Ascending aorta (tissue), 2 donors: ENCODE measurements at regions not wholly inside any gene's neighbourhood (a gene's known extent, or its start where the extent isn't known, plus 50 kb on each side); places are given as distances from the start of the nearest gene placed in this dataset.

Experiments
- DNase-seq, 2 donors: peaks; one replicate each; pipeline ENCODE4 v3.0.0-alpha.2; 2019; ENCODE audit warnings: low spot score in 2 of 2
- H3K27ac ChIP-seq, 2 donors: fragments of 200-600 bp; sonication (generic); one replicate each; pipeline ENCODE4 v1.5.1; 2016 to 2017; ENCODE audit warnings: mild to moderate bottlenecking in 1 of 2
- H3K27me3 ChIP-seq: fragments of 200-600 bp; sonication (generic); one replicate; pipeline ENCODE4 v1.5.1; 2017
- H3K36me3 ChIP-seq, 2 donors: fragments of 200-600 bp; sonication (generic); one replicate each; pipeline ENCODE4 v1.5.1; 2016
- H3K4me1 ChIP-seq, 2 donors: fragments of 200-600 bp; sonication (generic); one replicate each; pipeline ENCODE4 v1.5.1; 2016 to 2017; ENCODE audit warnings: mild to moderate bottlenecking in 1 of 2
- H3K4me3 ChIP-seq, 2 donors: fragments of 200-600 bp; sonication (generic); one replicate each; pipeline ENCODE4 v1.5.1; 2016 to 2017; ENCODE audit warnings: mild to moderate bottlenecking in 1 of 2
- H3K9me3 ChIP-seq, 2 donors: fragments of 200-600 bp; sonication (generic); one replicate each; pipeline ENCODE4 v1.5.1; 2016
- intact Hi-C: fragments of 100-400 bp; cut with DNase I; formaldehyde crosslinking; loops from one replicate; pipeline ENCODE4 v1.15.1; 2023
- TF ChIP-seq, protein P1 (sequence below), 3 experiments: fragments of 200-600 bp in 2 of 3; fragments of 450-650 bp in 1 of 3; sonication (generic) in 2 of 3; IDR thresholded peaks; one replicate each; pipeline ENCODE4 v1.5.1; 2016 to 2019; ENCODE audit warnings: antibody characterized with exemption in 3 of 3, mild to moderate bottlenecking in 1 of 3, moderate library complexity in 1 of 3

DNA sequence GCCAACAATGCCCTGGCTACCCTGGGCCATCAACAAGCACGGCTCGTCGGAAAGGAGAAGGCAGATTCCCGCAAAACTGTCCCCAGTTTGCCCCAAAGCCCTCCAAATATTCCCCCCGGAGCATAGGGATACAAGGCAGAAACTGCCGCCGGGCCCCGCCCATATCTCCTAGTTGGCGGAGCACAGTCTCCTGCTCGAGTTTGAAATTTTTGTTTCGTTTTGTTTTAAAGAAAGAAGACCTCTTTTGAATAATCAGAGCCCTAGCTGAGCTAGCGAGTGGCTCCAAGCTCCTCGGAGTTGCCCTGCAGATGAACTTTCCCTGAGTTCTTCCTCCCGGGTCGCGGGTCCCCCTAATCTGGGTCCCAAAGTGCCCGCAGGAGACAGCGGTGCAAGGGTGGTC, 138.1 kb upstream of the ZIC3 start:
- intact Hi-C loops = no loop called here

DNA sequence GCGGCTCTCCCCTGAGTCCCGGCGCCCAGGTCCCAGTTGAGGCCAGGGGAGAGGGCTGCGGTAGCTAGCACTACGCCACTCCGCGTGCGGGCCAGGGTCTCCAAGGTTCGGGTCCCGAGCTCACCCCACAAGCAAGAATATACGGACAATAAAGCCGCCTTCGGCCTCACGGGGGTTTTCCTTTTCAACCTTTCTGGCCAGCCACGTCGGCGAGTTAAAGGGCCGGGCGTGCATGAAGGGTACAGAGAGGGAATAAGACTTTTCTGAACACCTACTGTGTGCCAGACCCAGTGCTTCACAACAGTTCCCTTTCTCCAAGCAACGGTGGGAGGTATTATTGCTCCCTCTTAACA, 138.5 kb upstream of the ZIC3 start:
- peak overlapping the region; percentile 45 to 63 for H3K4me3 ChIP-seq
- H3K9me3 ChIP-seq = no peaks in the 10 kb centered on the region
- H3K27me3 ChIP-seq = peaks cover 29% of the 10 kb centered on the region
- H3K36me3 ChIP-seq = no peaks in the 10 kb centered on the region
- intact Hi-C loops = no loop called here
- H3K4me1 ChIP-seq = peaks cover 2 to 4% of the 10 kb centered on the region in 2 donors
- TF ChIP-seq, protein P1, sequence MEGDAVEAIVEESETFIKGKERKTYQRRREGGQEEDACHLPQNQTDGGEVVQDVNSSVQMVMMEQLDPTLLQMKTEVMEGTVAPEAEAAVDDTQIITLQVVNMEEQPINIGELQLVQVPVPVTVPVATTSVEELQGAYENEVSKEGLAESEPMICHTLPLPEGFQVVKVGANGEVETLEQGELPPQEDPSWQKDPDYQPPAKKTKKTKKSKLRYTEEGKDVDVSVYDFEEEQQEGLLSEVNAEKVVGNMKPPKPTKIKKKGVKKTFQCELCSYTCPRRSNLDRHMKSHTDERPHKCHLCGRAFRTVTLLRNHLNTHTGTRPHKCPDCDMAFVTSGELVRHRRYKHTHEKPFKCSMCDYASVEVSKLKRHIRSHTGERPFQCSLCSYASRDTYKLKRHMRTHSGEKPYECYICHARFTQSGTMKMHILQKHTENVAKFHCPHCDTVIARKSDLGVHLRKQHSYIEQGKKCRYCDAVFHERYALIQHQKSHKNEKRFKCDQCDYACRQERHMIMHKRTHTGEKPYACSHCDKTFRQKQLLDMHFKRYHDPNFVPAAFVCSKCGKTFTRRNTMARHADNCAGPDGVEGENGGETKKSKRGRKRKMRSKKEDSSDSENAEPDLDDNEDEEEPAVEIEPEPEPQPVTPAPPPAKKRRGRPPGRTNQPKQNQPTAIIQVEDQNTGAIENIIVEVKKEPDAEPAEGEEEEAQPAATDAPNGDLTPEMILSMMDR (IDR thresholded peaks at IDR 0.05) = no peak
- H3K27ac ChIP-seq = no peak overlapping the region
- DNase-seq = no peak

More for the DNA sequence above, 138.1 kb upstream of the ZIC3 start:
- Histone ChIP-seq H3K4me3 (peak overlapping the region; percentile 45 to 63), H3K9me3 (no peaks in the 10 kb centered on the region), H3K4me1 (peaks cover 2 to 4% of the 10 kb centered on the region in 2 donors), H3K27ac (no peak overlapping the region), H3K27me3 (peaks cover 29% of the 10 kb centered on the region), H3K36me3 (no peaks in the 10 kb centered on the region)
- no peak for DNase-seq
- TF ChIP-seq, protein P1 (IDR thresholded peaks at IDR 0.05) = no peak

DNA sequence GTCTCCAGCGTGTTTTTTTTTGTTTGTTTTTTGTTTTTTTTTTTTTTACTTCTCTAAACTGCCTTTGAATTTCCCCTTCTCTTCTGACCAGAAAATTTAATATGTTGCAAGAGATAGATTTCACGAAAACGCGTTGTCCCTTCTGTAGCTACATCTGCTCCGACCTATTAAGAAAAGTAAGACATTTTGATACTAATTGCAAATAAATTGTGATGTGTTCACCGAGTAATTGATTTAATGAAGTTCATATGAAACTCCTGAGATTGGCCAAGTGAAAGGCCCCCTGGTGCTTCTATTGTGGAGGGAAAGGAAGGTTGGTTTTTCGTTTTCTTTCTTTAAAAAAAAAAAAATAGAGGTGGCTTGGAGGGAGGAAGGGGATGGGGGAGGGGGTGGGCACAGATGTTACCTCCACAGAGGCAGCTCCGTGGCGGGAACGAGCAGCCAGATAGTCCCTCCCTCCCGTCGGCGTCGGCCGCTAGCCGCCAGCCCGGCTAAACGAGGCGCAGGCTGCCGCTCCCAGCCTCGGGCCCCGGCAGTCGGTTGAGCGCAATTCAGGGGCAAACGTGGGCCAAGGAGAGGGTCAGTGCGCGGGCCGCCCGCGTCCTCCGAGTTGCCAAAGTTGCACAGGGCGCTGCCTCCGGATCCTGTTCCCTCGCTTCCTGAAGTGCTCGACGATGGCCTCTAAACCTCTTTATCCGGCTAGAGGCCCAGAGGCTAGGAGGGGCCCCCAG, 139.1 kb upstream of the ZIC3 start:
- intact Hi-C loops = no loop called here
- Histone ChIP-seq H3K4me1 (peaks cover 2 to 4% of the 10 kb centered on the region in 2 donors), H3K27me3 (peaks cover 29% of the 10 kb centered on the region)

DNA sequence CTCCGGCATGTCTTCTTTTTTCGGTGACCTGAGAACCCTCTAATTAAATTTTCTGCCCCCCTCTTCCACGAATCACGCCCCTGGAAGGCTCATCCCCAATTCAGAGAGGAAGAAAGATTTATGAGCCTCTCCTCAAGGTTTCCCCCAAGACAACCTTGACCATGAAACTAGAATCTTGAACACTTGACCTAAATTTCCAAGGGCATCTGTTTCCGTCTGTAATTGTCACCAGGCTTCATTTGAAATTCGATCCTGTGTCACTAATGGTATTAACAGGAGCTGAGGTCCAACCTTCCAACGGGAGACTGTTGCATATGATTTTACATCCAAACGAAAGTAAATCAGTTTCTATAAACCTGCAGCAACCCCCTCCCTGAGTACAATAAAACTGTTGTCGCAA, 139.9 kb upstream of the ZIC3 start:
- Histone ChIP-seq H3K9me3 (no peaks in the 10 kb centered on the region), H3K27ac (no peak overlapping the region), H3K4me3 (no peak overlapping the region), H3K27me3 (peaks cover 28% of the 10 kb centered on the region), H3K4me1 (peaks cover 2 to 4% of the 10 kb centered on the region in 2 donors), H3K36me3 (no peaks in the 10 kb centered on the region)
- intact Hi-C loops = no loop called here
- TF ChIP-seq, protein P1 (IDR thresholded peaks at IDR 0.05) = no peak
- no peak for DNase-seq

More for the DNA sequence above, 139.1 kb upstream of the ZIC3 start:
- no peaks in the 10 kb centered on the region for H3K9me3 ChIP-seq
- TF ChIP-seq, protein P1 (IDR thresholded peaks at IDR 0.05) = no peak
- no peak for DNase-seq
- no peaks in the 10 kb centered on the region for H3K36me3 ChIP-seq
- peak overlapping the region; percentile 45 to 63 for H3K4me3 ChIP-seq
- no peak overlapping the region for H3K27ac ChIP-seq

DNA sequence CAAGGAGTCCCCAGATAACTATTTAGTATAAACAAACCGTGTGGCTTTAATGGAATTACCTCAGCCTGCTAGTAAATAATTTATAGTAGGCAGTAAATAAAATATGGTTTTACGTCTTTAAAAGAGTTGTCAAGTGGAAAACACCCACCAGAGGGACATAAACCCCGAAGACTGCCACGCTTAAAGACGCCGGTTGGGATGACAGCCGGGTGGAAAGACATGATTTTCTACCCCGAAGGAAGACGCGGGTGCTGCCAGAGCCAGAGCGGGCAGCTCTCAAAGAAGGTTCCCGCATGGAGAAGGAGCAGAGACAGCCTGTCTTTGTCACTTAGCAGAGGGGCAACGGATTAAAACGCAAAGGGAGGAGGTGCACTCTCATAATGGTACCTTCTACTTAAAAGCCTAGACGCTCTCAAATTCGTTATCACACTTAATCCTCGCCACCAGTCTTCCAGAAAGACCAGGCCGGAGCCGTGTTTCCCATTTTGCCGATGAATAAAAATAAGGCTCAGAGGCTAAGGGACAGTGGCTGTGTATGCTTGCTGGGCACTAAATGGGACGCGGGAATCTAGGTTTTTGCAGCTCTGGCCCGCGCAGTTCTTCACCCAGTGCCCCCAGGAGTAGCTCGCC, 140.5 kb upstream of the ZIC3 start:
- intact Hi-C loops = no loop called here
- Histone ChIP-seq H3K27me3 (peaks cover 24% of the 10 kb centered on the region), H3K9me3 (no peaks in the 10 kb centered on the region), H3K27ac (no peak overlapping the region), H3K4me3 (no peak overlapping the region), H3K36me3 (no peaks in the 10 kb centered on the region), H3K4me1 (peaks cover 2 to 4% of the 10 kb centered on the region in 2 donors)
- TF ChIP-seq, protein P1 (IDR thresholded peaks at IDR 0.05) = no peak
- no peak for DNase-seq
